ENCODE measurements at regions not wholly inside any gene's neighbourhood (a gene's known extent, or its start where the extent isn't known, plus 50 kb on each side); places are given as distances from the start of the nearest gene placed in this dataset.

DNA sequence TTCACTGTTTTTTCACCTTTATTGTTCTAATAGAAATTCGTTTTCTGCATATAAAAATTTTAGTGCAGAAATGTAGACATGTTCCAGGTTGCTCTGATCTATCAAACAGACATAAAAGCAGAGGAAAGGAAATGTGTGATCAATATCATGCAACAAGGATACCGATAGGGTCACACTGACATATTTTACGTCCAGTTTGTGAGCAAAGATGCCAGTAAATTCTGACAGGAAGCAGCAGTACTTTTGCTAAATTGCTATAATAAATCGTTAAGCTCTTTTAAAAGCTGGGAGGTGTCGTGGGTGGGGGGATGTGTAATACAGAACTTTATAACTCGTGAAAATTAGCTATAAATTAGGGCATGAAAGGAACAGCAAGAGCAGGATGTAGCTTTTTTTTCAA lies 955.2 kb downstream of the BRINP3 start:
- TF ChIP-seq POLR2A (IDR thresholded peaks at IDR 0.05) = no peak
- TF ChIP-seq, protein P1, sequence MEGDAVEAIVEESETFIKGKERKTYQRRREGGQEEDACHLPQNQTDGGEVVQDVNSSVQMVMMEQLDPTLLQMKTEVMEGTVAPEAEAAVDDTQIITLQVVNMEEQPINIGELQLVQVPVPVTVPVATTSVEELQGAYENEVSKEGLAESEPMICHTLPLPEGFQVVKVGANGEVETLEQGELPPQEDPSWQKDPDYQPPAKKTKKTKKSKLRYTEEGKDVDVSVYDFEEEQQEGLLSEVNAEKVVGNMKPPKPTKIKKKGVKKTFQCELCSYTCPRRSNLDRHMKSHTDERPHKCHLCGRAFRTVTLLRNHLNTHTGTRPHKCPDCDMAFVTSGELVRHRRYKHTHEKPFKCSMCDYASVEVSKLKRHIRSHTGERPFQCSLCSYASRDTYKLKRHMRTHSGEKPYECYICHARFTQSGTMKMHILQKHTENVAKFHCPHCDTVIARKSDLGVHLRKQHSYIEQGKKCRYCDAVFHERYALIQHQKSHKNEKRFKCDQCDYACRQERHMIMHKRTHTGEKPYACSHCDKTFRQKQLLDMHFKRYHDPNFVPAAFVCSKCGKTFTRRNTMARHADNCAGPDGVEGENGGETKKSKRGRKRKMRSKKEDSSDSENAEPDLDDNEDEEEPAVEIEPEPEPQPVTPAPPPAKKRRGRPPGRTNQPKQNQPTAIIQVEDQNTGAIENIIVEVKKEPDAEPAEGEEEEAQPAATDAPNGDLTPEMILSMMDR (IDR thresholded peaks at IDR 0.05) = no peak
